WI38 (cell line): ENCODE measurements at regions not wholly inside any gene's neighbourhood (a gene's known extent, or its start where the extent isn't known, plus 50 kb on each side); places are given as distances from the start of the nearest gene placed in this dataset.

ENCODE experiments used
- H3K4me3 ChIP-seq: 2 replicates; pipeline ENCODE4 v1.5.1; 2011; ENCODE audit warnings: low read depth, mild to moderate bottlenecking, control low read depth, low read length
- CTCF ChIP-seq: IDR thresholded peaks from 2 replicates; pipeline ENCODE4 v1.5.1; 2012; ENCODE audit warnings: low read depth, mild to moderate bottlenecking, control low read depth, low read length

DNA sequence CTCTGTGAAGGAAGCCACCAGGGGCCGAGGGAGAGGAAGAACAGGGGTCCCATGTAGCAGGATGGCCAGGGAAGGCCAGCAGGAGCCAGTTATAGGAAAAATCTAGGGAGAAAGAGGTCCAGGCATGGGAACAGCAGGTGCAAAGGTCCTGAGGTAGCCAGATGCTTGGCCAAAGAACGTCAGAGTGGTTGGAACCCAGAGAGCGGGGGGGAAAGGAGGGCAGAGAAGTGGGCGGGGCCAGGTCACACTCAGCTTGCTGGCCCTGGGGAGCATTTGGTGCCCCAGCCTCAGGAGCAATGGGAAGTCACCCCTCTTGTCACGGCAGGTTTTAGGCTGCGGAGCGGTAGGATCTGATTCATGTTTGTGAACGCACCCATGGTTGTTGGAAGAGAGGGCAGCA, 180.5 kb downstream of the PHETA1 start:
- no peak for TF ChIP-seq CTCF
- H3K4me3 ChIP-seq, result no peak overlapping the region

DNA sequence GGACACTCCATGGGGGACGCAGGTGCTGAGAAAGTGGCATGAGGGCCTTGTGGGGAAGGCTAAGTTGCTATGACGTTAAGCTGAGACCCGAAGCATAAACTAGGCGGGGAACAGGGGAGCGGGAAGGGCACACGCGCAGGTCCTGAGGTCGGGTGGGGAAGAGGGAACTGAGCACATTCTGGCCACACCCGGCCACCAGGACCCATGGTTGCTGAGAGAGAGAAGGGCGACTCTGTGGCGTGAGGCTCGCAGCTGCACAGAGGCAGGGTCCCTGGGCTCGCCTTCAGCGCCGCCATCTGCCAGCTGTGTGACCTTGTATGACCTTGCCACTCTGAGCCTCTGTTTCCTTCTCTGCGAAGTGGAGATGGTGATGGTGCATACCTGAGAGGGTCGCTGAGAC, 182.5 kb downstream of the PHETA1 start:
- no peak for TF ChIP-seq CTCF
- H3K4me3 ChIP-seq, result no peak overlapping the region

GRCh38 chr12:111185889-111186227, 183.0 kb downstream of the PHETA1 start:
- H3K4me3 ChIP-seq, result no peak overlapping the region
- TF ChIP-seq CTCF, result no peak

- no peak for TF ChIP-seq CTCF
- no peak overlapping the region for H3K4me3 ChIP-seq
Measured at GRCh38 chr12:111185206-111185888, 183.5 kb downstream of the PHETA1 start.

DNA sequence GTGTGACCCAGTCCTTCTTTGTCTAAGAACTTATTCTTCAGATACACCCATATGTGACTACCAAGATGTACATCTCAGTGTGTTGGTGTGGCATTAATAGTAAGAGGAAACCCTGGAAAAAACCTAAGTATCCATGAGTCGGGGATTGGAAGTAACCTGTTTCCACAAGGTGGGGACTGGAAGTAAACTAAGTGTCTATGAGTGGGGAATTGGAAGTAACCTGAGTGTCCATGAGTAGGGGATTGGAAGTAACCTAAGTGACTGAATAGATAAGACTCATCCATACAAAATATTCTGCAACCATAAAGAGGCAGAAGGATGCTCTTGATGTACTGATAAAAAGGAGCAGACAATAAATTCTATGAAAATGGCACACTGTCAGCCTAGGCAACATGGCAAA, 184.7 kb downstream of the PHETA1 start:
- no peak for TF ChIP-seq CTCF
- H3K4me3 ChIP-seq, result no peak overlapping the region

DNA sequence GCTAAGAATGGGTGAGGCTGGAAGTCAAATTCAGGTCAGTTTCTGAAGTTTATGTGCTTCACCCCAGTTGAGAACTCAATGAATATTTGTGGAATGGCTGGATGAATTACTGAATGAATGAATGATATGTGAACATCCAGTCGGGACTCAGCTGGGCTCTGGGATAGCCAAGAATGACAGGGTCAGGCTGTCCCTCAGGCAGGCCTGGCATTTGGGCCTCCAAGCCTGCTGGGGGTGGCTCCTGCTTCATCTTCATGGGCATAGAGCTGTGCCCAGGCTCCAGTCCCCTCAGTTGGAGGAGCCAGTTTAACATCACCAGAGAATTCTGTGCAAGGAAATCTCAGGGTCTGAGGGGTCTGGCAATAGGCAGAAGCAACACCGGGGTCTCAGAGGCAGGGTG, 185.8 kb downstream of the PHETA1 start:
- H3K4me3 ChIP-seq, result no peak overlapping the region
- no peak for TF ChIP-seq CTCF

GRCh38 chr12:111182382-111182781, 186.5 kb downstream of the PHETA1 start:
- TF ChIP-seq CTCF, result no peak
- H3K4me3 ChIP-seq, result no peak overlapping the region
